Lower leg skin (tissue), 3 donors: ENCODE measurements at regions not wholly inside any gene's neighbourhood (a gene's known extent, or its start where the extent isn't known, plus 50 kb on each side); places are given as distances from the start of the nearest gene placed in this dataset.

Experiments used
- CTCF ChIP-seq, 3 donors: fragments of 450-650 bp; IDR thresholded peaks; one replicate each; pipeline ENCODE4 v1.5.1; 2016; ENCODE audit warnings: antibody characterized with exemption in 3 of 3, mild to moderate bottlenecking in 3 of 3, moderate library complexity in 2 of 3
- POLR2A ChIP-seq, 2 donors: fragments of 450-650 bp; IDR thresholded peaks; one replicate each; pipeline ENCODE4 v1.6.1; 2016 to 2017; ENCODE audit warnings: antibody characterized with exemption in 2 of 2, mild to moderate bottlenecking in 1 of 2, moderate library complexity in 1 of 2

- no peak for TF ChIP-seq CTCF (IDR thresholded peaks at IDR 0.05)
- TF ChIP-seq POLR2A (IDR thresholded peaks at IDR 0.05): no peak
Measured at GRCh38 chr4:186342582-186342981, 76.6 kb downstream of the F11 start.
